Bronchial epithelial cell (primary cell): ENCODE measurements at regions not wholly inside any gene's neighbourhood (a gene's known extent, or its start where the extent isn't known, plus 50 kb on each side); places are given as distances from the start of the nearest gene placed in this dataset.

Experiments used
- DNase-seq: peaks from one replicate; pipeline ENCODE4 v3.0.0-alpha.2; 2010; ENCODE audit warnings: low read depth
- FAIRE-seq: peaks from 2 replicates; lab custom pipeline; 2011; peaks lifted over from hg19 to GRCh38; lab: Jason Lieb, UNC
- H3K27me3 ChIP-seq: 2 replicates; pipeline ENCODE4 v1.5.1; 2011; ENCODE audit warnings: low read length; ENCODE audit not compliant: control insufficient read depth, insufficient read depth
- H3K36me3 ChIP-seq: 2 replicates; pipeline ENCODE4 v1.5.1; 2011; ENCODE audit warnings: low read length; ENCODE audit not compliant: control insufficient read depth, insufficient read depth
- H3K4me3 ChIP-seq: 2 replicates; pipeline ENCODE4 v1.5.1; 2011; ENCODE audit warnings: mild to moderate bottlenecking, low read depth, low read length, control low read depth
- CTCF ChIP-seq: IDR thresholded peaks from 2 replicates; pipeline ENCODE4 v1.5.1; 2011; ENCODE audit warnings: mild to moderate bottlenecking, moderate library complexity, low read length, control low read depth, inconsistent platforms; ENCODE audit not compliant: insufficient read depth, severe bottlenecking

- Histone ChIP-seq H3K36me3 (no peaks in the 10 kb centered on the region), H3K27me3 (no peaks in the 10 kb centered on the region), H3K4me3 (no peak overlapping the region)
- no peak for DNase-seq
- FAIRE-seq, result no peak
- no peak for TF ChIP-seq CTCF
Measured at GRCh38 chr6:168951217-168951616, 302.4 kb downstream of the THBS2 start.

DNA sequence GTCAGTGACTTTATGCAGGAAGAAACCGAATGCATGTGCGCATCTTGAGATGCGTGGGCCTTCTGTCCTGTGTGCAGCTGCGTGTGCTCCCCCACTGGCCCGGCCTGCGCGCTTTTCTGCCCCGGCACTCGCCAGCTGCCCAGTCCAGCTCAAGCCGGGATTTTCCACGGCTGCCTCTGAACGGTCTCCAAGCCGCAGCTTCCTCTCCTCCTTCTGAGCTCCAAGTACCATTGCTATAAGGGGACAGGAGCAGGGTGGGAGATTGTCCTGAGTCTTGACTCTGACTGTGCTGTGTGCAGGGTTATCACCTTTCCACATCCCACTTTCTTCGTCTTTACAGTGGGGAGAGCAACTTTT, 302.8 kb downstream of the THBS2 start:
- no peak for DNase-seq
- H3K36me3 ChIP-seq, result no peaks in the 10 kb centered on the region
- no peak for TF ChIP-seq CTCF
- H3K27me3 ChIP-seq, result no peaks in the 10 kb centered on the region
- FAIRE-seq, result no peak
- no peak overlapping the region for H3K4me3 ChIP-seq

- no peak for DNase-seq
- Histone ChIP-seq H3K36me3 (no peaks in the 10 kb centered on the region), H3K4me3 (no peak overlapping the region), H3K27me3 (no peaks in the 10 kb centered on the region)
- TF ChIP-seq CTCF, result no peak
- FAIRE-seq, result no peak
Measured at GRCh38 chr6:168949981-168950857, 303.4 kb downstream of the THBS2 start.

- DNase-seq (no peak), FAIRE-seq (peak; percentile 86)
- no peaks in the 10 kb centered on the region for H3K36me3 ChIP-seq
- H3K27me3 ChIP-seq, result no peaks in the 10 kb centered on the region
- no peak for TF ChIP-seq CTCF
- H3K4me3 ChIP-seq, result no peak overlapping the region
Measured at GRCh38 chr6:168948990-168949531, 304.6 kb downstream of the THBS2 start.

GRCh38 chr6:168948002-168948401, 305.6 kb downstream of the THBS2 start:
- no peak for DNase-seq
- H3K36me3 ChIP-seq, result no peaks in the 10 kb centered on the region
- no peaks in the 10 kb centered on the region for H3K27me3 ChIP-seq
- no peak for FAIRE-seq
- no peak overlapping the region for H3K4me3 ChIP-seq
- TF ChIP-seq CTCF, result no peak
